Neuronal stem cell (in vitro differentiated cells): ENCODE measurements at regions not wholly inside any gene's neighbourhood (a gene's known extent, or its start where the extent isn't known, plus 50 kb on each side); places are given as distances from the start of the nearest gene placed in this dataset.
A peak's percentile ranks its signal among the peaks of the same experiment; 100 is the strongest.

Experiments used
- DNase-seq: peaks from one replicate; pipeline ENCODE4 v3.0.0-alpha.2; 2013; ENCODE audit warnings: low spot score
- H2AFZ ChIP-seq: one replicate; pipeline ENCODE4 v1.6.1; 2013; ENCODE audit warnings: mild to moderate bottlenecking, low read length, inconsistent platforms
- H2AK5ac ChIP-seq: 2 replicates; pipeline ENCODE4 v1.6.1; 2013; ENCODE audit warnings: low read depth, mild to moderate bottlenecking, inconsistent platforms, low read length, moderate library complexity, mixed read lengths
- H2BK120ac ChIP-seq: 2 replicates; pipeline ENCODE4 v1.6.1; 2013; ENCODE audit warnings: low read depth, mild to moderate bottlenecking, inconsistent platforms, low read length, moderate library complexity, mixed read lengths
- H2BK12ac ChIP-seq: one replicate; pipeline ENCODE4 v1.6.1; 2013; ENCODE audit warnings: low read length, inconsistent platforms
- H2BK15ac ChIP-seq: 2 replicates; pipeline ENCODE4 v1.6.1; 2013; ENCODE audit warnings: mild to moderate bottlenecking, low read length, inconsistent platforms, mixed read lengths
- H2BK5ac ChIP-seq: one replicate; pipeline ENCODE4 v1.6.1; 2013; ENCODE audit warnings: inconsistent platforms, mild to moderate bottlenecking, low read length, moderate library complexity
- H3K14ac ChIP-seq: one replicate; pipeline ENCODE4 v1.6.1; 2013; ENCODE audit warnings: low read length, inconsistent platforms
- H3K18ac ChIP-seq: 2 replicates; pipeline ENCODE4 v1.6.1; 2013; ENCODE audit warnings: low read length, inconsistent platforms
- H3K23ac ChIP-seq: 2 replicates; pipeline ENCODE4 v1.6.1; 2013; ENCODE audit warnings: low read depth, mild to moderate bottlenecking, mixed read lengths, low read length, inconsistent platforms; ENCODE audit not compliant: poor library complexity
- H3K27ac ChIP-seq: replicated peaks from 3 replicates; pipeline ENCODE4 v1.5.1; 2013; ENCODE audit warnings: low read length, inconsistent platforms
- H3K27me3 ChIP-seq, 3 experiments: 2 replicates each; pipeline ENCODE4 v1.6.1; 2013; ENCODE audit warnings: low read length in 3 of 3, mild to moderate bottlenecking in 2 of 3, inconsistent platforms in 1 of 3, low read depth in 1 of 3, mixed read lengths in 1 of 3, moderate library complexity in 1 of 3; ENCODE audit not compliant: control insufficient read depth in 3 of 3, insufficient read depth in 3 of 3
- H3K36me3 ChIP-seq, 2 donors: replicated peaks in 1 of 2; 2 replicates each; pipeline ENCODE4 v1.6.1; 2013; ENCODE audit warnings: low read length in 2 of 2; ENCODE audit not compliant: control insufficient read depth in 2 of 2, insufficient read depth in 2 of 2
- H3K4ac ChIP-seq: 2 replicates; pipeline ENCODE4 v1.6.1; 2013; ENCODE audit warnings: inconsistent platforms, mild to moderate bottlenecking, low read length, moderate library complexity
- H3K4me1 ChIP-seq, 2 donors: 1 replicate in 1 of 2; 2 replicates in 1 of 2; pipeline ENCODE4 v1.6.1; 2013; ENCODE audit warnings: low read length in 2 of 2, low read depth in 1 of 2; ENCODE audit not compliant: control insufficient read depth in 2 of 2, insufficient read depth in 1 of 2
- H3K4me2 ChIP-seq: one replicate; pipeline ENCODE4 v1.6.1; 2013; ENCODE audit warnings: mild to moderate bottlenecking, low read length, inconsistent platforms; ENCODE audit not compliant: insufficient read depth, poor library complexity, severe bottlenecking
- H3K4me3 ChIP-seq, 2 donors: 2 replicates each; pipeline ENCODE4 v1.5.1; 2013; ENCODE audit warnings: low read length in 2 of 2, mild to moderate bottlenecking in 2 of 2, inconsistent platforms in 1 of 2, moderate library complexity in 1 of 2
- H3K79me1 ChIP-seq: one replicate; pipeline ENCODE4 v1.6.1; 2013; ENCODE audit warnings: low read depth, mild to moderate bottlenecking, inconsistent platforms, low read length, moderate library complexity
- H3K9ac ChIP-seq: one replicate; pipeline ENCODE4 v1.6.1; 2013; ENCODE audit warnings: mild to moderate bottlenecking, low read depth, low read length, inconsistent platforms; ENCODE audit not compliant: poor library complexity
- H3K9me3 ChIP-seq, 2 donors: replicated peaks in 1 of 2; 2 replicates each; pipeline versions ENCODE3 to v1.6.1; 2013; ENCODE audit warnings: low read length in 2 of 2, mild to moderate bottlenecking in 2 of 2, inconsistent platforms in 1 of 2, low read depth in 1 of 2, mixed read lengths in 1 of 2, moderate library complexity in 1 of 2; ENCODE audit not compliant: control insufficient read depth in 2 of 2, insufficient read depth in 1 of 2
- H4K8ac ChIP-seq: one replicate; pipeline ENCODE4 v1.6.1; 2013; ENCODE audit warnings: low read depth, mild to moderate bottlenecking, inconsistent platforms, low read length, moderate library complexity
- H4K91ac ChIP-seq: one replicate; pipeline ENCODE4 v1.6.1; 2013; ENCODE audit warnings: low read length, low read depth, mild to moderate bottlenecking, inconsistent platforms; ENCODE audit not compliant: poor library complexity
- WGBS, 2 donors: extraction: QIAGEN DNeasy Blood & Tissue Kit; methylation state at CpG; one replicate each; pipeline ENCODE4 v1.1.7; 2013; ENCODE audit warnings: missing lambda C conversion rate in 2 of 2, mixed read lengths in 1 of 2; ENCODE audit not compliant: insufficient read length in 2 of 2, insufficient replicate concordance in 1 of 2; ENCODE audit errors: extremely low coverage in 2 of 2; 5-methylcytosine and 5-hydroxymethylcytosine counted together

- Histone ChIP-seq H2BK5ac (no peak overlapping the region), H4K8ac (no peak overlapping the region), H3K4me2 (no peak overlapping the region), H2BK12ac (no peak overlapping the region), H4K91ac (no peak overlapping the region), H3K27me3 (no peaks in the 10 kb centered on the region), H3K79me1 (no peaks in the 10 kb centered on the region), H2AK5ac (no peak overlapping the region), H3K9ac (no peak overlapping the region), H3K4me1 (peaks cover 1 to 3% of the 10 kb centered on the region in 2 donors), H3K23ac (no peak overlapping the region), H3K4me3 (no peak overlapping the region), H2BK120ac (no peak overlapping the region), H3K27ac (no peak overlapping the region), H3K9me3 (peaks cover 7 to 13% of the 10 kb centered on the region in 2 donors), H3K18ac (no peak overlapping the region), H3K14ac (no peak overlapping the region), H3K4ac (no peak overlapping the region), H2AFZ (no peak overlapping the region), H2BK15ac (no peak overlapping the region), H3K36me3 (peaks cover 0 to 2% of the 10 kb centered on the region in 2 donors)
- DNase-seq: no peak
These were observed 943.2 kb downstream of the PCDH17 start for GRCh38 chr13:58574791-58575190.

GRCh38 chr13:58579468-58579867 lies 947.9 kb downstream of the PCDH17 start:
- H3K4me1 ChIP-seq: peaks cover 1 to 3% of the 10 kb centered on the region in 2 donors
- no peak overlapping the region for H3K18ac ChIP-seq
- H3K27me3 ChIP-seq: no peaks in the 10 kb centered on the region
- no peak overlapping the region for H4K8ac ChIP-seq
- H2BK15ac ChIP-seq: no peak overlapping the region
- H3K4me3 ChIP-seq: no peak overlapping the region
- H2BK5ac ChIP-seq: no peak overlapping the region
- H3K9ac ChIP-seq: no peak overlapping the region
- no peak overlapping the region for H2AK5ac ChIP-seq
- H3K14ac ChIP-seq: no peak overlapping the region
- no peak overlapping the region for H4K91ac ChIP-seq
- no peaks in the 10 kb centered on the region for H3K79me1 ChIP-seq
- H2BK120ac ChIP-seq: no peak overlapping the region
- no peak overlapping the region for H3K4me2 ChIP-seq
- no peak overlapping the region for H2BK12ac ChIP-seq
- no peak for DNase-seq
- H3K4ac ChIP-seq: no peak overlapping the region
- peak overlapping the region; percentile 13 for H2AFZ ChIP-seq
- no CpG with 5 or more reads among the region's 2 CpGs for WGBS, 2 donors
- H3K9me3 ChIP-seq: peaks cover 7 to 10% of the 10 kb centered on the region in 2 donors
- no peak overlapping the region for H3K23ac ChIP-seq
- no peak overlapping the region for H3K27ac ChIP-seq
- H3K36me3 ChIP-seq: peaks cover 0 to 2% of the 10 kb centered on the region in 2 donors

GRCh38 chr13:58583966-58584365 lies 952.4 kb downstream of the PCDH17 start:
- no peak overlapping the region for H2BK120ac ChIP-seq
- no peak overlapping the region for H3K18ac ChIP-seq
- H2BK12ac ChIP-seq: no peak overlapping the region
- H3K36me3 ChIP-seq: no peaks in the 10 kb centered on the region
- H3K23ac ChIP-seq: no peak overlapping the region
- no peaks in the 10 kb centered on the region for H3K9me3 ChIP-seq
- H2BK5ac ChIP-seq: no peak overlapping the region
- H3K4me3 ChIP-seq: no peak overlapping the region
- H3K27me3 ChIP-seq: no peaks in the 10 kb centered on the region
- H2AFZ ChIP-seq: no peak overlapping the region
- no peak overlapping the region for H3K27ac ChIP-seq
- no peak overlapping the region for H2AK5ac ChIP-seq
- no peaks in the 10 kb centered on the region for H3K79me1 ChIP-seq
- H4K91ac ChIP-seq: no peak overlapping the region
- no peak overlapping the region for H3K14ac ChIP-seq
- H2BK15ac ChIP-seq: no peak overlapping the region
- no peak overlapping the region for H3K4me2 ChIP-seq
- no peak overlapping the region for H3K9ac ChIP-seq
- no peak overlapping the region for H4K8ac ChIP-seq
- WGBS, 2 donors: no CpG with 5 or more reads among the region's 1 CpG
- DNase-seq: no peak
- H3K4me1 ChIP-seq: peaks cover 2 to 3% of the 10 kb centered on the region in 2 donors
- H3K4ac ChIP-seq: no peak overlapping the region

DNA sequence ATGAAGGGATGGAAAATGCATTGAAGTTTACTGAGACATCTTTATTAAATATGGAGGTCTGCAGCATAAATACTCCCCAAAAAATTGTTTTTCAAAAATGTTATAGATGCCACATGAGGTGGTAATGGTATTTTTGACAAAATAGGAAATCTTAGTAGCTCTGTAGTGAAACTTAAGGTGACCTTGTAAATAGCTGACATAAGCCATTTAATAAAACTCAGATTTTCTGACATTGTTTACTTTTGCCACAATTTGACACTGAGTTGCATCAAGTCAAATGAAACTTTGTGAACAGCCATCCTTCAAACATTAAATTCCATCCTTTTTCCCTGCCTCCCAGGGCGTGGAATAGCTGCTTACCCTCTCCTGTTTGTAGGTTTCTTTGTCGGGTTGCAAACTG lies 953.1 kb downstream of the PCDH17 start:
- no peak overlapping the region for H2BK5ac ChIP-seq
- no peaks in the 10 kb centered on the region for H3K9me3 ChIP-seq
- peak overlapping the region; percentile 51 for H2AFZ ChIP-seq
- no peak overlapping the region for H3K4me3 ChIP-seq
- no peak overlapping the region for H2BK15ac ChIP-seq
- no peak overlapping the region for H3K18ac ChIP-seq
- no peak overlapping the region for H2AK5ac ChIP-seq
- WGBS, 2 donors: no CpG with 5 or more reads among the region's 2 CpGs
- H3K27me3 ChIP-seq: no peaks in the 10 kb centered on the region
- no peak overlapping the region for H3K27ac ChIP-seq
- H4K91ac ChIP-seq: no peak overlapping the region
- no peak overlapping the region for H3K4me2 ChIP-seq
- H2BK120ac ChIP-seq: no peak overlapping the region
- H3K36me3 ChIP-seq: no peaks in the 10 kb centered on the region
- no peak for DNase-seq
- H4K8ac ChIP-seq: no peak overlapping the region
- no peak overlapping the region for H3K23ac ChIP-seq
- no peak overlapping the region for H3K14ac ChIP-seq
- no peaks in the 10 kb centered on the region for H3K79me1 ChIP-seq
- peaks cover 0 to 2% of the 10 kb centered on the region in 2 donors for H3K4me1 ChIP-seq
- no peak overlapping the region for H3K9ac ChIP-seq
- no peak overlapping the region for H3K4ac ChIP-seq
- no peak overlapping the region for H2BK12ac ChIP-seq
